GM23338 (cell line): ENCODE measurements at regions not wholly inside any gene's neighbourhood (a gene's known extent, or its start where the extent isn't known, plus 50 kb on each side); places are given as distances from the start of the nearest gene placed in this dataset.
A peak's percentile ranks its signal among the peaks of the same experiment; 100 is the strongest.

Experiments used
- ATAC-seq: fragments of 200-7000 bp; cut with Tn5 transposase; 3 replicates; pipeline ENCODE4 v1.9.1; 2020
- DNase-seq: peaks from one replicate; pipeline ENCODE4 v3.0.0-alpha.2; 2015; ENCODE audit warnings: low spot score
- H2AFZ ChIP-seq: fragments of 200-600 bp; sonication (generic); 2 replicates; pipeline ENCODE4 v1.8.0; 2016; ENCODE audit warnings: antibody characterized with exemption, mild to moderate bottlenecking, moderate library complexity
- H3F3A ChIP-seq: fragments of 200-600 bp; sonication (generic); replicated peaks from 2 replicates; pipeline ENCODE4 v1.8.0; 2017; ENCODE audit warnings: antibody characterized with exemption, mixed run types, low read depth
- H3K27ac ChIP-seq: fragments of 200-600 bp; sonication (generic); 2 replicates; pipeline ENCODE4 v1.6.1; 2016; ENCODE audit warnings: low read depth
- H3K27me3 ChIP-seq: fragments of 200-600 bp; sonication (generic); 2 replicates; pipeline ENCODE4 v1.8.0; 2016; ENCODE audit warnings: mild to moderate bottlenecking, mixed run types, moderate library complexity; ENCODE audit not compliant: insufficient read depth
- H3K36me3 ChIP-seq: fragments of 200-600 bp; sonication (generic); 2 replicates; pipeline ENCODE4 v1.8.0; 2016; ENCODE audit warnings: mild to moderate bottlenecking; ENCODE audit not compliant: insufficient read depth
- H3K4me1 ChIP-seq: fragments of 200-600 bp; sonication (generic); 2 replicates; pipeline ENCODE4 v1.8.0; 2016; ENCODE audit warnings: mild to moderate bottlenecking, moderate library complexity; ENCODE audit not compliant: insufficient read depth
- H3K4me2 ChIP-seq: fragments of 200-600 bp; sonication (generic); 2 replicates; pipeline ENCODE4 v1.7.1; 2017; ENCODE audit warnings: mixed run types
- H3K4me3 ChIP-seq: fragments of 200-600 bp; sonication (generic); 2 replicates; pipeline ENCODE4 v1.6.1; 2016; ENCODE audit warnings: mixed run types
- H3K79me2 ChIP-seq: fragments of 200-600 bp; sonication (generic); replicated peaks from 2 replicates; pipeline ENCODE4 v1.8.0; 2017; ENCODE audit warnings: mild to moderate bottlenecking; ENCODE audit not compliant: insufficient read depth
- H3K9me2 ChIP-seq: fragments of 200-600 bp; sonication (generic); 2 replicates; pipeline ENCODE4 v1.8.0; 2017; ENCODE audit not compliant: insufficient read depth
- H4K20me1 ChIP-seq: fragments of 200-600 bp; sonication (generic); replicated peaks from 2 replicates; pipeline ENCODE4 v1.8.0; 2017; ENCODE audit warnings: mild to moderate bottlenecking; ENCODE audit not compliant: insufficient read depth
- H3K27ac Mint-ChIP-seq: 2 replicates; pipeline ENCODE4 v1.8.0; 2020; ENCODE audit warnings: inconsistent platforms, mild to moderate bottlenecking, moderate library complexity, mixed read lengths
- H3K27me3 Mint-ChIP-seq: 3 replicates; pipeline ENCODE4 v1.8.0; 2022; ENCODE audit warnings: low read depth, mild to moderate bottlenecking, moderate library complexity, mixed read lengths, inconsistent platforms; ENCODE audit not compliant: insufficient read depth, poor library complexity
- H3K36me3 Mint-ChIP-seq: 3 replicates; pipeline ENCODE4 v1.8.0; 2021; ENCODE audit warnings: low read depth, mild to moderate bottlenecking, inconsistent platforms, moderate library complexity, mixed read lengths
- H3K4me1 Mint-ChIP-seq: 3 replicates; pipeline ENCODE4 v1.8.0; 2020; ENCODE audit warnings: mild to moderate bottlenecking, inconsistent platforms, mixed read lengths
- H3K4me3 Mint-ChIP-seq: 3 replicates; pipeline ENCODE4 v1.8.0; 2021; ENCODE audit warnings: moderate library complexity, mild to moderate bottlenecking, inconsistent platforms, mixed read lengths
- H3K9me3 Mint-ChIP-seq: 3 replicates; pipeline ENCODE4 v1.8.0; 2020; ENCODE audit warnings: moderate library complexity, mild to moderate bottlenecking, inconsistent platforms, mixed read lengths
- ETS1 ChIP-seq: IDR thresholded peaks from 2 replicates; pipeline ENCODE4 v1.6.1; 2016; ENCODE audit warnings: antibody characterized with exemption
- NANOG ChIP-seq: IDR thresholded peaks from 2 replicates; pipeline ENCODE4 v1.6.1; 2016; ENCODE audit warnings: antibody characterized with exemption, borderline replicate concordance
- POLR2AphosphoS5 ChIP-seq: IDR thresholded peaks from 2 replicates; pipeline ENCODE4 v1.6.1; 2016; ENCODE audit warnings: antibody characterized with exemption, low read depth
- ZNF114 ChIP-seq: fragments of 250-450 bp; sonication (Bioruptor Pico); IDR thresholded peaks from 2 replicates; pipeline ENCODE4 v1.5.0; 2020; ENCODE audit warnings: mild to moderate bottlenecking, moderate library complexity
- ZNF331 ChIP-seq: fragments of 250-450 bp; sonication (Bioruptor Pico); IDR thresholded peaks from 2 replicates; pipeline ENCODE4 v1.5.0; 2020; ENCODE audit warnings: low read depth, mild to moderate bottlenecking, moderate library complexity
- TF ChIP-seq, protein P1 (sequence below): fragments of 250-450 bp; sonication (Bioruptor Pico); IDR thresholded peaks from 2 replicates; pipeline ENCODE4 v1.5.0; 2020; ENCODE audit warnings: mild to moderate bottlenecking, moderate library complexity

- TF ChIP-seq, protein P1, sequence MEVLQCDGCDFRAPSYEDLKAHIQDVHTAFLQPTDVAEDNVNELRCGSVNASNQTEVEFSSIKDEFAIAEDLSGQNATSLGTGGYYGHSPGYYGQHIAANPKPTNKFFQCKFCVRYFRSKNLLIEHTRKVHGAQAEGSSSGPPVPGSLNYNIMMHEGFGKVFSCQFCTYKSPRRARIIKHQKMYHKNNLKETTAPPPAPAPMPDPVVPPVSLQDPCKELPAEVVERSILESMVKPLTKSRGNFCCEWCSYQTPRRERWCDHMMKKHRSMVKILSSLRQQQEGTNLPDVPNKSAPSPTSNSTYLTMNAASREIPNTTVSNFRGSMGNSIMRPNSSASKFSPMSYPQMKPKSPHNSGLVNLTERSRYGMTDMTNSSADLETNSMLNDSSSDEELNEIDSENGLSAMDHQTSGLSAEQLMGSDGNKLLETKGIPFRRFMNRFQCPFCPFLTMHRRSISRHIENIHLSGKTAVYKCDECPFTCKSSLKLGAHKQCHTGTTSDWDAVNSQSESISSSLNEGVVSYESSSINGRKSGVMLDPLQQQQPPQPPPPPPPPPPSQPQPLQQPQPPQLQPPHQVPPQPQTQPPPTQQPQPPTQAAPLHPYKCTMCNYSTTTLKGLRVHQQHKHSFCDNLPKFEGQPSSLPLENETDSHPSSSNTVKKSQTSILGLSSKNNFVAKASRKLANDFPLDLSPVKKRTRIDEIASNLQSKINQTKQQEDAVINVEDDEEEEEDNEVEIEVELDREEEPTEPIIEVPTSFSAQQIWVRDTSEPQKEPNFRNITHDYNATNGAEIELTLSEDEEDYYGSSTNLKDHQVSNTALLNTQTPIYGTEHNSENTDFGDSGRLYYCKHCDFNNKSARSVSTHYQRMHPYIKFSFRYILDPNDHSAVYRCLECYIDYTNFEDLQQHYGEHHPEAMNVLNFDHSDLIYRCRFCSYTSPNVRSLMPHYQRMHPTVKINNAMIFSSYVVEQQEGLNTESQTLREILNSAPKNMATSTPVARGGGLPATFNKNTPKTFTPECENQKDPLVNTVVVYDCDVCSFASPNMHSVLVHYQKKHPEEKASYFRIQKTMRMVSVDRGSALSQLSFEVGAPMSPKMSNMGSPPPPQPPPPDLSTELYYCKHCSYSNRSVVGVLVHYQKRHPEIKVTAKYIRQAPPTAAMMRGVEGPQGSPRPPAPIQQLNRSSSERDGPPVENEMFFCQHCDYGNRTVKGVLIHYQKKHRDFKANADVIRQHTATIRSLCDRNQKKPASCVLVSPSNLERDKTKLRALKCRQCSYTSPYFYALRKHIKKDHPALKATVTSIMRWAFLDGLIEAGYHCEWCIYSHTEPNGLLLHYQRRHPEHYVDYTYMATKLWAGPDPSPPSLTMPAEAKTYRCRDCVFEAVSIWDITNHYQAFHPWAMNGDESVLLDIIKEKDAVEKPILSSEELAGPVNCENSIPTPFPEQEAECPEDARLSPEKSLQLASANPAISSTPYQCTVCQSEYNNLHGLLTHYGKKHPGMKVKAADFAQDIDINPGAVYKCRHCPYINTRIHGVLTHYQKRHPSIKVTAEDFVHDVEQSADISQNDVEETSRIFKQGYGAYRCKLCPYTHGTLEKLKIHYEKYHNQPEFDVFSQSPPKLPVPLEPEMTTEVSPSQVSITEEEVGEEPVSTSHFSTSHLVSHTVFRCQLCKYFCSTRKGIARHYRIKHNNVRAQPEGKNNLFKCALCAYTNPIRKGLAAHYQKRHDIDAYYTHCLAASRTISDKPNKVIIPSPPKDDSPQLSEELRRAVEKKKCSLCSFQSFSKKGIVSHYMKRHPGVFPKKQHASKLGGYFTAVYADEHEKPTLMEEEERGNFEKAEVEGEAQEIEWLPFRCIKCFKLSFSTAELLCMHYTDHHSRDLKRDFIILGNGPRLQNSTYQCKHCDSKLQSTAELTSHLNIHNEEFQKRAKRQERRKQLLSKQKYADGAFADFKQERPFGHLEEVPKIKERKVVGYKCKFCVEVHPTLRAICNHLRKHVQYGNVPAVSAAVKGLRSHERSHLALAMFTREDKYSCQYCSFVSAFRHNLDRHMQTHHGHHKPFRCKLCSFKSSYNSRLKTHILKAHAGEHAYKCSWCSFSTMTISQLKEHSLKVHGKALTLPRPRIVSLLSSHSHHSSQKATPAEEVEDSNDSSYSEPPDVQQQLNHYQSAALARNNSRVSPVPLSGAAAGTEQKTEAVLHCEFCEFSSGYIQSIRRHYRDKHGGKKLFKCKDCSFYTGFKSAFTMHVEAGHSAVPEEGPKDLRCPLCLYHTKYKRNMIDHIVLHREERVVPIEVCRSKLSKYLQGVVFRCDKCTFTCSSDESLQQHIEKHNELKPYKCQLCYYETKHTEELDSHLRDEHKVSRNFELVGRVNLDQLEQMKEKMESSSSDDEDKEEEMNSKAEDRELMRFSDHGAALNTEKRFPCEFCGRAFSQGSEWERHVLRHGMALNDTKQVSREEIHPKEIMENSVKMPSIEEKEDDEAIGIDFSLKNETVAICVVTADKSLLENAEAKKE (CRISPR knock-in tag), result no peak
- TF ChIP-seq ZNF331 (CRISPR knock-in tag), result no peak
- TF ChIP-seq NANOG, result no peak
- TF ChIP-seq POLR2AphosphoS5, result no peak
- no peak for TF ChIP-seq ETS1
- no peak for TF ChIP-seq ZNF114 (CRISPR knock-in tag)
These were observed 436.4 kb upstream of the DYNLRB2 start (continued) for GRCh38 chr16:80104401-80104800.

GRCh38 chr16:80103463-80103862, 437.3 kb upstream of the DYNLRB2 start:
- H3K36me3 ChIP-seq, result no peaks in the 10 kb centered on the region
- H3K4me3 ChIP-seq, result no peak overlapping the region
- Mint-ChIP-seq H3K4me1 (peaks cover 20% of the 10 kb centered on the region), H3K9me3 (peaks cover 5% of the 10 kb centered on the region; the same call in 2 of the 3 replicates), H3K36me3 (no peaks in the 10 kb centered on the region), H3K27ac (no peak overlapping the region), H3K4me3 (no peak overlapping the region), H3K27me3 (peaks cover 8% of the 10 kb centered on the region)
- H3F3A ChIP-seq, result no peaks in the 10 kb centered on the region
- TF ChIP-seq ZNF331 (CRISPR knock-in tag) (no peak), ETS1 (no peak)
- no peaks in the 10 kb centered on the region for H3K27me3 ChIP-seq
- H4K20me1 ChIP-seq, result no peaks in the 10 kb centered on the region
- H2AFZ ChIP-seq, result peak overlapping the region; percentile 68; the same call in 1 of the 2 replicates
- no peaks in the 10 kb centered on the region for H3K79me2 ChIP-seq
- no peaks in the 10 kb centered on the region for H3K9me2 ChIP-seq
- ATAC-seq (no peak), DNase-seq (no peak)
- H3K4me2 ChIP-seq, result no peak overlapping the region
- H3K4me1 ChIP-seq, result peaks cover 12% of the 10 kb centered on the region; the same call in 1 of the 2 replicates
- no peak overlapping the region for H3K27ac ChIP-seq
